Heart left ventricle (tissue), 16 donors: ENCODE measurements at regions not wholly inside any gene's neighbourhood (a gene's known extent, or its start where the extent isn't known, plus 50 kb on each side); places are given as distances from the start of the nearest gene placed in this dataset.

Experiments used
- ATAC-seq, 4 donors: fragments of 200-7000 bp; cut with Tn5 transposase; one replicate each; pipeline ENCODE4 v1.9.1; 2020 to 2022; ENCODE audit warnings: moderate library complexity in 4 of 4, mild to moderate bottlenecking in 3 of 4, moderate number of reproducible peaks in 1 of 4
- DNase-seq, 5 donors: peaks; one replicate each; pipeline ENCODE4 v3.0.0-alpha.2; 2020
- H3K27ac ChIP-seq, 12 donors: fragments of 200-600 bp; sonication (generic) in 4 of 12; one replicate each; pipeline versions ENCODE4 v1.5.0 to v1.8.0; 2016 to 2022; ENCODE audit warnings: mild to moderate bottlenecking in 2 of 12
- H3K27me3 ChIP-seq, 9 donors: fragments of 200-600 bp; sonication (generic) in 2 of 9; one replicate each; pipeline versions ENCODE4 v1.5.1 to v1.8.0; 2016 to 2022; ENCODE audit warnings: mild to moderate bottlenecking in 3 of 9
- H3K36me3 ChIP-seq, 9 donors: fragments of 200-600 bp; sonication (generic) in 2 of 9; one replicate each; pipeline versions ENCODE4 v1.5.0 to v1.8.0; 2018 to 2022; ENCODE audit warnings: mild to moderate bottlenecking in 2 of 9
- H3K4me1 ChIP-seq, 12 donors: fragments of 200-600 bp; sonication (generic) in 4 of 12; one replicate each; pipeline versions ENCODE4 v1.5.0 to v1.8.0; 2016 to 2022; ENCODE audit warnings: mild to moderate bottlenecking in 3 of 12
- H3K4me3 ChIP-seq, 12 donors: fragments of 200-600 bp; sonication (generic) in 4 of 12; one replicate each; pipeline versions ENCODE4 v1.5.0 to v1.8.0; 2017 to 2022; ENCODE audit warnings: mild to moderate bottlenecking in 9 of 12, moderate library complexity in 4 of 12
- H3K9me3 ChIP-seq, 12 donors: fragments of 200-600 bp; sonication (generic) in 4 of 12; one replicate each; pipeline versions ENCODE4 v1.5.0 to v1.8.0; 2016 to 2022; ENCODE audit warnings: mild to moderate bottlenecking in 1 of 12
- POLR2A ChIP-seq, 2 donors: fragments of 450-650 bp; IDR thresholded peaks; one replicate each; pipeline ENCODE4 v1.6.1; 2017; ENCODE audit warnings: antibody characterized with exemption in 2 of 2, mild to moderate bottlenecking in 2 of 2, moderate library complexity in 2 of 2
- WGBS, 4 donors: extraction: QIAGEN DNeasy Blood & Tissue Kit in 2 of 4; methylation state at CpG; one replicate each; pipeline versions ENCODE4 v1.1.5 to v1.1.7; 2013 to 2018; 5-methylcytosine and 5-hydroxymethylcytosine counted together
- intact Hi-C, 10 donors: fragments of 100-400 bp; cut with DNase I; formaldehyde crosslinking; loops; one replicate each; pipeline versions ENCODE4 v1.11.1 to v1.14.2; 2022
- TF ChIP-seq, protein P1 (sequence below), 12 donors: fragments of 200-600 bp; sonication (generic) in 4 of 12; IDR thresholded peaks; one replicate each; pipeline versions ENCODE4 v1.5.0 to v1.8.0; 2018 to 2022; ENCODE audit warnings: antibody characterized with exemption in 12 of 12, mild to moderate bottlenecking in 5 of 12
- donor health status: ischemic (EF 13 %, LVEDD 7.1; RV severe dilation, severe dysfunction).
- donor health status: healthy with polysubstance abuse.
- donor health status: DM: no; HTN: yes; CAD: no.
- donor health status: DM: no; HTN: no; CAD: no.
- donor health status: ischemic (EF 25% LVEDD 6.9; RV normal size, moderate dysfunction).
- donor health status: ischemic (EF 25% LVEDD 5.7; RV mildly dilated, moderate dysfunction).
- donor health status: healthy.
- donor health status: DM: yes; HTN: yes; CAD: no.
- donor health status: ischemic (EF 35%, LVEDD 5.7; RV mildly dilated, moderate dysfunction).
- donor health status: nonischemic (EF 11% LVEDD 7.7; RV severe dilation, severe dysfunction).
- donor health status: DM: yes; HTN: yes; CAD: no.
- donor health status: PGD.
- donor health status: ischemic (EF 29% LVEDD 5.4; RV normal size, mild dysfunction).
- donor health status: nonischemic (EF 23%, LVEDD 6.1; RV moderate dilation, normal function).

- Histone ChIP-seq H3K36me3 (no peaks in the 10 kb centered on the region), H3K9me3 (no peaks in the 10 kb centered on the region), H3K4me3 (no peak overlapping the region), H3K27me3 (peaks cover 0 to 16% (median 0%) of the 10 kb centered on the region in 9 donors), H3K4me1 (peaks cover 0 to 4% (median 0%) of the 10 kb centered on the region in 12 donors), H3K27ac (no peak overlapping the region)
- TF ChIP-seq POLR2A (IDR thresholded peaks at IDR 0.05), result no peak
- TF ChIP-seq, protein P1, sequence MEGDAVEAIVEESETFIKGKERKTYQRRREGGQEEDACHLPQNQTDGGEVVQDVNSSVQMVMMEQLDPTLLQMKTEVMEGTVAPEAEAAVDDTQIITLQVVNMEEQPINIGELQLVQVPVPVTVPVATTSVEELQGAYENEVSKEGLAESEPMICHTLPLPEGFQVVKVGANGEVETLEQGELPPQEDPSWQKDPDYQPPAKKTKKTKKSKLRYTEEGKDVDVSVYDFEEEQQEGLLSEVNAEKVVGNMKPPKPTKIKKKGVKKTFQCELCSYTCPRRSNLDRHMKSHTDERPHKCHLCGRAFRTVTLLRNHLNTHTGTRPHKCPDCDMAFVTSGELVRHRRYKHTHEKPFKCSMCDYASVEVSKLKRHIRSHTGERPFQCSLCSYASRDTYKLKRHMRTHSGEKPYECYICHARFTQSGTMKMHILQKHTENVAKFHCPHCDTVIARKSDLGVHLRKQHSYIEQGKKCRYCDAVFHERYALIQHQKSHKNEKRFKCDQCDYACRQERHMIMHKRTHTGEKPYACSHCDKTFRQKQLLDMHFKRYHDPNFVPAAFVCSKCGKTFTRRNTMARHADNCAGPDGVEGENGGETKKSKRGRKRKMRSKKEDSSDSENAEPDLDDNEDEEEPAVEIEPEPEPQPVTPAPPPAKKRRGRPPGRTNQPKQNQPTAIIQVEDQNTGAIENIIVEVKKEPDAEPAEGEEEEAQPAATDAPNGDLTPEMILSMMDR (IDR thresholded peaks at IDR 0.05), result no peak
- 55 to 62% (median 60%) methylated on average over 3 of the region's 3 CpGs for WGBS, 4 donors
- no peak for DNase-seq
- intact Hi-C loops, result no loop called here
- ATAC-seq, result no peak
Observed at GRCh38 chr6:109925075-109925474, 53.0 kb upstream of the GPR6 start.

- intact Hi-C loops, result no loop called here
- Histone ChIP-seq H3K27me3 (peaks cover 0 to 7% (median 0%) of the 10 kb centered on the region in 9 donors), H3K27ac (no peak overlapping the region), H3K4me1 (peaks cover 0 to 4% (median 0%) of the 10 kb centered on the region in 12 donors), H3K4me3 (no peak overlapping the region), H3K9me3 (no peaks in the 10 kb centered on the region), H3K36me3 (no peaks in the 10 kb centered on the region)
- 80 to 89% (median 87%) methylated on average over 1 of the region's 1 CpG for WGBS, 4 donors
- ATAC-seq, result no peak
- DNase-seq, result no peak
- TF ChIP-seq POLR2A (IDR thresholded peaks at IDR 0.05), result no peak
- TF ChIP-seq, protein P1 (IDR thresholded peaks at IDR 0.05), result no peak
Observed at GRCh38 chr6:109927052-109927451, 51.1 kb upstream of the GPR6 start.
